Pancreas (tissue), 10 donors: ENCODE measurements at regions not wholly inside any gene's neighbourhood (a gene's known extent, or its start where the extent isn't known, plus 50 kb on each side); places are given as distances from the start of the nearest gene placed in this dataset.

Experiments
- ATAC-seq, 4 donors: fragments of 200-7000 bp; cut with Tn5 transposase; one replicate each; pipeline versions ENCODE4 v1.8.0 to v1.9.1; 2020; ENCODE audit warnings: mild to moderate bottlenecking in 4 of 4, moderate library complexity in 4 of 4
- DNase-seq, 6 donors: peaks; one replicate each; pipeline ENCODE4 v3.0.0-alpha.2; 2020
- FAIRE-seq: peaks from 2 replicates; lab custom pipeline; 2012; peaks lifted over from hg19 to GRCh38; lab: Jason Lieb, UNC
- H3K27ac ChIP-seq, 4 donors: fragments of 200-600 bp; sonication (generic); 1 replicate in 3 of 4; 2 replicates in 1 of 4; pipeline versions ENCODE4 v1.5.0 to v1.8.0; 2020
- H3K27me3 ChIP-seq, 4 donors: fragments of 200-600 bp; one replicate each; pipeline ENCODE4 v1.8.0; 2021
- H3K36me3 ChIP-seq, 3 donors: fragments of 200-600 bp; sonication (generic) in 1 of 3; one replicate each; pipeline versions ENCODE4 v1.5.0 to v1.8.0; 2020 to 2021
- H3K4me1 ChIP-seq, 3 donors: fragments of 200-600 bp; one replicate each; pipeline ENCODE4 v1.8.0; 2021
- H3K4me3 ChIP-seq, 4 donors: fragments of 200-600 bp; sonication (generic) in 2 of 4; one replicate each; pipeline versions ENCODE4 v1.5.0 to v1.8.0; 2020 to 2021
- H3K9me3 ChIP-seq, 4 donors: fragments of 200-600 bp; one replicate each; pipeline ENCODE4 v1.8.0; 2021
- WGBS, 2 donors: extraction: QIAGEN DNeasy Blood & Tissue Kit; methylation state at CpG; one replicate each; pipeline ENCODE4 v1.1.7; 2013; 5-methylcytosine and 5-hydroxymethylcytosine counted together
- intact Hi-C, 3 donors: fragments of 100-400 bp; cut with DNase I; formaldehyde crosslinking; loops; one replicate each; pipeline versions ENCODE4 v1.11.1 to v1.14.2; 2022
- TF ChIP-seq, protein P1 (sequence below), 4 donors: fragments of 200-600 bp; sonication (generic) in 3 of 4; IDR thresholded peaks; one replicate each; pipeline versions ENCODE4 v1.5.0 to v1.8.0; 2021; ENCODE audit warnings: antibody characterized with exemption in 4 of 4
- donor health status: healthy with polysubstance abuse.
- donor health status: DM: no; HTN: no; CAD: no; lungs with moderate emphysema.
- donor health status: DM: no; HTN: no; CAD: no.
- donor health status: control.
- donor health status: control.
- donor health status: Bipolar disorder and iron deficiency.
- donor health status: DM: yes; HTN: yes; CAD: no.
- donor health status: DM: no; HTN: no; CAD: no.
- donor health status: DM: no; HTN: no; CAD: no.
- donor health status: DM: yes; HTN: yes; CAD: no.

- WGBS, 2 donors, result 78 to 85% methylated on average over 13 of the region's 13 CpGs
Observed at GRCh38 chr17:419073-419735, 66.6 kb upstream of the RPH3AL start.

DNA sequence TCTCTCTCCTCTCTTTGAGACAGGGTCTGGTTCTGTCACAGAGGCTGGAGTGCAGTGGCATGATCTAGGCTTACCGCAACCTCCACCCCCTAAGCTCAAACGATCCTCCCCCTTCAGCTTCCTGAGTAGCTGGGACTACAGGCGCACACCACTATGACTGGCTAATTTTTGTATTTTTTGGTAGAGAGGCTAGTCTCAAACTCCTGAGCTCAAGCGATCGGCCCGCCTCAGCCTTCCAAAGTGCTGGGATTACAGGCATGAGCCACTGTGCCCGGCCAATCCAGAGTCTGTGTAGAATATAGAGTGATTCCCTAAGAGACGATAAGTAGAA lies 65.8 kb upstream of the RPH3AL start:
- TF ChIP-seq, protein P1, sequence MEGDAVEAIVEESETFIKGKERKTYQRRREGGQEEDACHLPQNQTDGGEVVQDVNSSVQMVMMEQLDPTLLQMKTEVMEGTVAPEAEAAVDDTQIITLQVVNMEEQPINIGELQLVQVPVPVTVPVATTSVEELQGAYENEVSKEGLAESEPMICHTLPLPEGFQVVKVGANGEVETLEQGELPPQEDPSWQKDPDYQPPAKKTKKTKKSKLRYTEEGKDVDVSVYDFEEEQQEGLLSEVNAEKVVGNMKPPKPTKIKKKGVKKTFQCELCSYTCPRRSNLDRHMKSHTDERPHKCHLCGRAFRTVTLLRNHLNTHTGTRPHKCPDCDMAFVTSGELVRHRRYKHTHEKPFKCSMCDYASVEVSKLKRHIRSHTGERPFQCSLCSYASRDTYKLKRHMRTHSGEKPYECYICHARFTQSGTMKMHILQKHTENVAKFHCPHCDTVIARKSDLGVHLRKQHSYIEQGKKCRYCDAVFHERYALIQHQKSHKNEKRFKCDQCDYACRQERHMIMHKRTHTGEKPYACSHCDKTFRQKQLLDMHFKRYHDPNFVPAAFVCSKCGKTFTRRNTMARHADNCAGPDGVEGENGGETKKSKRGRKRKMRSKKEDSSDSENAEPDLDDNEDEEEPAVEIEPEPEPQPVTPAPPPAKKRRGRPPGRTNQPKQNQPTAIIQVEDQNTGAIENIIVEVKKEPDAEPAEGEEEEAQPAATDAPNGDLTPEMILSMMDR (IDR thresholded peaks at IDR 0.05), result no peak
- H3K36me3 ChIP-seq, result peaks cover 0 to 7% (median 0%) of the 10 kb centered on the region in 3 donors
- no peak for FAIRE-seq
- WGBS, 2 donors, result 80 to 85% methylated on average over 8 of the region's 8 CpGs
- ATAC-seq, result no peak
- no peak overlapping the region for H3K27ac ChIP-seq
- no peak overlapping the region for H3K4me3 ChIP-seq
- intact Hi-C loops, result no loop called here
- DNase-seq, result no peak
- H3K27me3 ChIP-seq, result no peaks in the 10 kb centered on the region
- no peaks in the 10 kb centered on the region for H3K4me1 ChIP-seq
- no peaks in the 10 kb centered on the region for H3K9me3 ChIP-seq

More at GRCh38 chr17:419073-419735, 66.6 kb upstream of the RPH3AL start:
- ATAC-seq (no peak), FAIRE-seq (no peak), DNase-seq (no peak)
- H3K27me3 ChIP-seq, result no peaks in the 10 kb centered on the region
- H3K4me1 ChIP-seq, result no peaks in the 10 kb centered on the region
- H3K36me3 ChIP-seq, result peaks cover 0 to 1% (median 0%) of the 10 kb centered on the region in 3 donors
- H3K27ac ChIP-seq, result no peak overlapping the region
- intact Hi-C loops, result no loop called here
- H3K4me3 ChIP-seq, result no peak overlapping the region
- no peaks in the 10 kb centered on the region for H3K9me3 ChIP-seq
- TF ChIP-seq, protein P1 (IDR thresholded peaks at IDR 0.05), result no peak

DNA sequence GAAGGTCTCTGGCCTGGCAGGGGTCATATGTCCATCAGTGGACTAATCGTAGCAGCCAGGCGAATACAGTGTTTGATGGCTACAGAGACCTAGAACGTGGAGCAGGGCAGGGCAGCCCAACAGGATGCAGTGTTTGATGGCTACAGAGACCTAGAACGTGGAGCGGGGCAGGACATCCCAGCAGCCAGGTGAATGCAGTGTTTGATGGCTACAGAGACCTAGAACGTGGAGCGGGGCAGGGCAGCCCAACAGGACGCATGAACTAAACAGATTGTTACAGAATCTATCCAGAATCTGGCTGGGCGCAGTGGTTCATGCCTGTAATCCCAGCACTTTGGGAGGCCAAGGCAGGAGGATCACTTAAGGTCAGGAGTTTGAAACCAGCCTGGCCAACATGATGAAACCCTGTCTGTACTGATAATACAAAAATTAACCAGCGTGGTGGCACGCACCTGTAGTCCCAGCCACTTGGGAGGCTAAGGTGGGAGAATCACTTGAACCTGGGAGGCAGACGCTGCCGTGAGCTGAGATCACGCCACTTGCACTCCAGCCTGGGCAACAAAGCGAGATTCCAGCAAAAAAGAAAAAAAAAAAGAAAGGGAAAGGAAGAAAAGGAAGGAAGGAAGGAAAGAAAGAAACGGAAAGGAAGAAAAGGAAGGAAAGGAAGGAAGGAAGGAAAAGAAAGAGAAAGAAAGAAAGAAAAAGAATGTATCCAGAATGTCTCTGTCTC lies 65.2 kb upstream of the RPH3AL start:
- DNase-seq (no peak), ATAC-seq (no peak), FAIRE-seq (no peak)
- peaks cover 0 to 7% (median 0%) of the 10 kb centered on the region in 3 donors for H3K36me3 ChIP-seq
- no peaks in the 10 kb centered on the region for H3K4me1 ChIP-seq
- WGBS, 2 donors, result 85 to 88% methylated on average over 16 of the region's 16 CpGs
- no peaks in the 10 kb centered on the region for H3K27me3 ChIP-seq
- no peak overlapping the region for H3K4me3 ChIP-seq
- intact Hi-C loops, result no loop called here
- no peaks in the 10 kb centered on the region for H3K9me3 ChIP-seq
- no peak overlapping the region for H3K27ac ChIP-seq
- TF ChIP-seq, protein P1 (IDR thresholded peaks at IDR 0.05), result no peak

DNA sequence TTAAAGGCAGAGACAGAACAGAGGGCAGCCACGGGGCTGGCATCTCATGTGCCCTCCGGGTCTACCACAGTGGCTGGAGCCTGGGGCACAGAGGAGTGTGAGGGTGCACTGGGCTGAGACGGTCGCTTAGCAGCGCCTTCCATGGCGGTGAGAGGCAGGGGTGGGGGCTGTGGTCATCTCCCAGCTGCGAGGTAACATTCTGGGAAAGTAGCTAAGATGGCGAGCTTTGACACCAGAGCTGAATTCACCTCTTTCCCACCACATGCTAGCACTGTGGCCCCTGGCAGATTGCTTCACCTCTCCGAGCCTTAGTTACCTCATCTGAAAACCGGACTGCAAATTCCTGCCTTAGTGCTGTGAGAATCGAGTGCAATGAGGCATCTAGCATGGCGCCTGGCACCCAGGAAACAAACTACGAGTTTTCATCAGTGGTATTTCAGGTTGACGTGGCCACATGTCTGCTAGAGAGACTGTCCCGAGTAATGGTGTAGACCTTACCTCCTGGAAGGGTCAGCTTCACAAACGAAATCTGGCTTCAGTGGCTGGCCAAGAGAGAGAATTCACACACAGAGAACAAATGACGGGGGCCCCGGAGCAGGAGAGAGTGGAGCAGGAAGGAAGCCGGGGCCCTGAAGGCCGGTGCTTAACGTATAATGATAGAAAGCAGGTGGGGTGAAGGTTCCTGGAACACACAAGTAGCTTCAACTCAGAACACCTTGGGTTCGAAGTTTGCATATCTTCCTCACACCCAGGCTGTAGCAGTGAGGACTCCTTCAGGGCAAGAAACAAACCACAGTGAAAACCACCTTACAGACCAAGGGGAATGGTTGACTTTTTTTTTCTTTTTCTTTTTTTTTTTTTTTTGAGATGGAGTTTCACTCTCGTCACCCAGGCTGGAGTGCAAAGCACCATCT lies 63.9 kb upstream of the RPH3AL start:
- peaks cover 0 to 6% (median 5%) of the 10 kb centered on the region in 3 donors for H3K4me1 ChIP-seq
- H3K36me3 ChIP-seq, result peaks cover 0 to 7% (median 0%) of the 10 kb centered on the region in 3 donors
- DNase-seq, result no peak
- no peak overlapping the region for H3K27ac ChIP-seq
- no peak overlapping the region for H3K4me3 ChIP-seq
- intact Hi-C loops, result no loop called here
- no peak for ATAC-seq
- no peaks in the 10 kb centered on the region for H3K27me3 ChIP-seq
- WGBS, 2 donors, result 69 to 73% methylated on average over 23 of the region's 23 CpGs
- TF ChIP-seq, protein P1 (IDR thresholded peaks at IDR 0.05), result no peak
- FAIRE-seq, result no peak
- H3K9me3 ChIP-seq, result no peaks in the 10 kb centered on the region
